ENCODE measurements at regions not wholly inside any gene's neighbourhood (a gene's known extent, or its start where the extent isn't known, plus 50 kb on each side); places are given as distances from the start of the nearest gene placed in this dataset.

DNA sequence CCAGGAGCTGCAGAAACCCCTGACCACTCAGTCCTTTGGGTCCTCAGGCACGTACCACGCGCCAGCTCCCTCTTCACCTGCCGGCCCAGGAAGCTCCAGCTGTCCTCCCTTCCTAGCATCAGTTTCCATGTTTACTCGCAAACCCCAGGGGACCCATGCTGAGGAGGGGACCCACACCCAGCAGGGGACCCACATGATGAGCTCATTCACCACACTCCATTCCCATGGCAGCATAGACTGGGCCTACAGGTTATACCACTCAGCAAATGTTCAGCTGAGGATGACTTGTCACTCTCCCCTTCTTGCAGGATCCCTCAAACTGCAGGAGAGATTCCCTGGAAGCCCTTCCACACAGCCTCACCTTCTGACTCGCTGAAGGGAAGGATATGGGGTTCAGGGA is 73.5 kb upstream of the GALNT10 start:
- TF ChIP-seq CTCF (IDR thresholded peaks at IDR 0.05) (no peak), POLR2A (IDR thresholded peaks at IDR 0.05) (no peak)
